GM23248 (cell line): ENCODE measurements at regions not wholly inside any gene's neighbourhood (a gene's known extent, or its start where the extent isn't known, plus 50 kb on each side); places are given as distances from the start of the nearest gene placed in this dataset.

Experiments used
- DNase-seq: peaks from one replicate; pipeline ENCODE4 v3.0.0-alpha.2; 2015
- H2AFZ ChIP-seq: fragments of 200-600 bp; sonication (generic); 2 replicates; pipeline ENCODE4 v1.6.1; 2016; ENCODE audit warnings: antibody characterized with exemption
- H3F3A ChIP-seq: fragments of 200-600 bp; sonication (generic); 2 replicates; pipeline ENCODE4 v1.6.1; 2016; ENCODE audit warnings: mild to moderate bottlenecking, antibody characterized with exemption, mixed run types; ENCODE audit not compliant: insufficient read depth
- H3K27ac ChIP-seq: fragments of 200-600 bp; sonication (generic); 2 replicates; pipeline ENCODE4 v1.5.1; 2016; ENCODE audit warnings: mild to moderate bottlenecking
- H3K27me3 ChIP-seq: fragments of 200-600 bp; sonication (generic); replicated peaks from 2 replicates; pipeline ENCODE4 v1.6.1; 2016; ENCODE audit warnings: mild to moderate bottlenecking; ENCODE audit not compliant: insufficient read depth
- H3K36me3 ChIP-seq: fragments of 200-600 bp; sonication (generic); 2 replicates; pipeline ENCODE4 v1.6.1; 2016; ENCODE audit warnings: low read depth, mild to moderate bottlenecking
- H3K4me1 ChIP-seq: fragments of 200-600 bp; sonication (generic); 2 replicates; pipeline ENCODE4 v1.6.1; 2016; ENCODE audit warnings: mild to moderate bottlenecking; ENCODE audit not compliant: insufficient read depth
- H3K4me2 ChIP-seq: fragments of 200-600 bp; sonication (generic); one replicate; pipeline ENCODE4 v1.6.1; 2016; ENCODE audit warnings: mild to moderate bottlenecking; ENCODE audit not compliant: unreplicated experiment
- H3K4me3 ChIP-seq: fragments of 200-600 bp; sonication (generic); 2 replicates; pipeline ENCODE4 v1.5.1; 2016; ENCODE audit warnings: mild to moderate bottlenecking
- H3K79me2 ChIP-seq: fragments of 200-600 bp; sonication (generic); 2 replicates; pipeline ENCODE4 v1.6.1; 2016; ENCODE audit warnings: mild to moderate bottlenecking; ENCODE audit not compliant: insufficient read depth
- H3K9ac ChIP-seq: fragments of 200-600 bp; sonication (generic); 2 replicates; pipeline ENCODE4 v1.6.1; 2016; ENCODE audit warnings: mild to moderate bottlenecking
- H3K9me2 ChIP-seq: fragments of 200-600 bp; sonication (generic); 2 replicates; pipeline ENCODE4 v1.6.1; 2016; ENCODE audit warnings: mixed run types, mild to moderate bottlenecking, moderate library complexity; ENCODE audit not compliant: insufficient read depth
- H3K9me3 ChIP-seq: fragments of 200-600 bp; sonication (generic); one replicate; pipeline ENCODE4 v1.6.1; 2017; ENCODE audit warnings: low read depth
- H4K20me1 ChIP-seq: fragments of 200-600 bp; sonication (generic); 2 replicates; pipeline ENCODE4 v1.6.0; 2016; ENCODE audit not compliant: insufficient read depth
- EZH2 ChIP-seq: fragments of 200-600 bp; sonication (generic); IDR thresholded peaks from 2 replicates; pipeline ENCODE4 v1.6.1; 2018; ENCODE audit warnings: antibody characterized with exemption, mild to moderate bottlenecking; ENCODE audit not compliant: insufficient read depth, poor library complexity, severe bottlenecking
- EZH2phosphoT487 ChIP-seq: fragments of 200-600 bp; sonication (generic); IDR thresholded peaks from 2 replicates; pipeline ENCODE4 v1.6.1; 2018; ENCODE audit warnings: antibody characterized with exemption, moderate library complexity, mild to moderate bottlenecking, low read depth; ENCODE audit not compliant: insufficient read depth
- WGBS, 2 experiments: methylation state at CpG; one replicate each; pipeline ENCODE4 v1.1.6; 2015 to 2017; ENCODE audit warnings: low lambda C conversion rate in 2 of 2, low coverage in 1 of 2; ENCODE audit errors: missing lambda C conversion rate in 2 of 2; 5-methylcytosine and 5-hydroxymethylcytosine counted together
- in situ Hi-C: fragments of 300-500 bp; cut with MboI; formaldehyde crosslinking; loops from 2 replicates; pipeline ENCODE4 v1.15.0; 2020

- Histone ChIP-seq H3K4me3 (no peak overlapping the region), H3K4me1 (peaks cover 23% of the 10 kb centered on the region), H3K9me3 (no peaks in the 10 kb centered on the region), H3K9ac (no peak overlapping the region), H3K27me3 (no peaks in the 10 kb centered on the region), H2AFZ (no peak overlapping the region), H4K20me1 (no peaks in the 10 kb centered on the region), H3K27ac (no peak overlapping the region; the same call in 1 of the 2 replicates), H3K9me2 (no peaks in the 10 kb centered on the region), H3K79me2 (no peaks in the 10 kb centered on the region), H3F3A (0 out of 2 replicates have a peak, but pooled peaks cover 6% of the 10 kb centered on the region), H3K36me3 (no peaks in the 10 kb centered on the region), H3K4me2 (no peak overlapping the region)
- no peak for DNase-seq
- 45 to 49% methylated on average over 7 of the region's 7 CpGs for WGBS, 2 experiments
- in situ Hi-C loops = no loop called here
- TF ChIP-seq EZH2 (no peak), EZH2phosphoT487 (no peak)
These were observed 66.5 kb downstream of the TNP1 start for GRCh38 chr2:216793386-216793785.

- in situ Hi-C loops = no loop called here
- H3F3A ChIP-seq = 0 out of 2 replicates have a peak, but pooled peaks cover 6% of the 10 kb centered on the region
- H3K4me2 ChIP-seq = peak overlapping the region; percentile 19
- peak; percentile 84 for DNase-seq
- peaks cover 23% of the 10 kb centered on the region for H3K4me1 ChIP-seq
- H3K9me3 ChIP-seq = no peaks in the 10 kb centered on the region
- no peak overlapping the region for H3K4me3 ChIP-seq
- H3K36me3 ChIP-seq = no peaks in the 10 kb centered on the region
- WGBS, 2 experiments = 38 to 41% methylated on average over 8 of the region's 8 CpGs
- H3K27ac ChIP-seq = peak overlapping the region; percentile 75
- H3K9ac ChIP-seq = peak overlapping the region; percentile 34; the same call in 1 of the 2 replicates
- H3K79me2 ChIP-seq = no peaks in the 10 kb centered on the region
- TF ChIP-seq EZH2phosphoT487 = no peak
- H3K9me2 ChIP-seq = no peaks in the 10 kb centered on the region
- H2AFZ ChIP-seq = peak overlapping the region; percentile 65
- H3K27me3 ChIP-seq = no peaks in the 10 kb centered on the region
- H4K20me1 ChIP-seq = no peaks in the 10 kb centered on the region
These were observed 67.4 kb downstream of the TNP1 start for GRCh38 chr2:216792222-216793021.

GRCh38 chr2:216791303-216791702 lies 68.6 kb downstream of the TNP1 start:
- peak; percentile 34 for DNase-seq
- H3K9me2 ChIP-seq = no peaks in the 10 kb centered on the region
- H3K4me3 ChIP-seq = no peak overlapping the region
- H3K9me3 ChIP-seq = no peaks in the 10 kb centered on the region
- 0 out of 2 replicates have a peak, but pooled peaks cover 6% of the 10 kb centered on the region for H3F3A ChIP-seq
- H3K79me2 ChIP-seq = no peaks in the 10 kb centered on the region
- WGBS, 2 experiments = 20% methylated on average over 2 of the region's 2 CpGs
- peaks cover 23% of the 10 kb centered on the region for H3K4me1 ChIP-seq
- H4K20me1 ChIP-seq = no peaks in the 10 kb centered on the region
- in situ Hi-C loops = no loop called here
- peak overlapping the region; percentile 75 for H3K27ac ChIP-seq
- TF ChIP-seq EZH2phosphoT487 (no peak), EZH2 (no peak)
- H3K27me3 ChIP-seq = no peaks in the 10 kb centered on the region
- no peaks in the 10 kb centered on the region for H3K36me3 ChIP-seq
- H3K4me2 ChIP-seq = peak overlapping the region; percentile 19
- H2AFZ ChIP-seq = peak overlapping the region; percentile 65; the same call in 1 of the 2 replicates
- no peak overlapping the region for H3K9ac ChIP-seq

- in situ Hi-C loops = no loop called here
- H3K27me3 ChIP-seq = no peaks in the 10 kb centered on the region
- H2AFZ ChIP-seq = no peak overlapping the region
- H3K4me2 ChIP-seq = no peak overlapping the region
- no peak overlapping the region for H3K27ac ChIP-seq
- TF ChIP-seq EZH2phosphoT487 (no peak), EZH2 (no peak)
- no peaks in the 10 kb centered on the region for H4K20me1 ChIP-seq
- H3K36me3 ChIP-seq = no peaks in the 10 kb centered on the region
- H3K9ac ChIP-seq = no peak overlapping the region
- H3K9me3 ChIP-seq = no peaks in the 10 kb centered on the region
- H3F3A ChIP-seq = 0 out of 2 replicates have a peak, but pooled peaks cover 6% of the 10 kb centered on the region
- no peaks in the 10 kb centered on the region for H3K79me2 ChIP-seq
- peaks cover 23% of the 10 kb centered on the region for H3K4me1 ChIP-seq
- H3K9me2 ChIP-seq = no peaks in the 10 kb centered on the region
- H3K4me3 ChIP-seq = no peak overlapping the region
- no peak for DNase-seq
- 74 to 75% methylated on average over 5 of the region's 5 CpGs for WGBS, 2 experiments
These were observed 70.8 kb downstream of the TNP1 start for GRCh38 chr2:216789081-216789480.
